Ishikawa (cell line): ENCODE measurements at regions not wholly inside any gene's neighbourhood (a gene's known extent, or its start where the extent isn't known, plus 50 kb on each side); places are given as distances from the start of the nearest gene placed in this dataset.

Experiments
- CEBPB ChIP-seq: IDR thresholded peaks from 2 replicates; pipeline ENCODE4 v1.6.1; 2012
- CREB1 ChIP-seq: IDR thresholded peaks from 2 replicates; pipeline ENCODE4 v1.6.1; 2012; ENCODE audit warnings: low read depth
- EGR1 ChIP-seq: IDR thresholded peaks from 2 replicates; pipeline ENCODE4 v1.6.1; 2012
- EP300 ChIP-seq: IDR thresholded peaks from 2 replicates; pipeline ENCODE4 v1.6.1; 2012; ENCODE audit warnings: borderline replicate concordance
- FOXM1 ChIP-seq: IDR thresholded peaks from 2 replicates; pipeline ENCODE4 v1.6.1; 2012; ENCODE audit warnings: low read depth, borderline replicate concordance
- MAX ChIP-seq: IDR thresholded peaks from 2 replicates; pipeline ENCODE4 v1.6.1; 2012
- NFIC ChIP-seq: IDR thresholded peaks from 2 replicates; pipeline ENCODE4 v1.6.1; 2012
- RAD21 ChIP-seq: IDR thresholded peaks from 2 replicates; pipeline ENCODE4 v1.6.1; 2012; ENCODE audit warnings: low read depth
- REST ChIP-seq: IDR thresholded peaks from 2 replicates; pipeline ENCODE4 v1.6.1; 2012; ENCODE audit warnings: low read depth, mild to moderate bottlenecking
- TAF1 ChIP-seq: IDR thresholded peaks from 2 replicates; pipeline ENCODE4 v1.6.1; 2012; ENCODE audit warnings: low read depth, mild to moderate bottlenecking
- YY1 ChIP-seq: IDR thresholded peaks from 2 replicates; pipeline ENCODE4 v1.6.1; 2012; ENCODE audit warnings: low read depth

DNA sequence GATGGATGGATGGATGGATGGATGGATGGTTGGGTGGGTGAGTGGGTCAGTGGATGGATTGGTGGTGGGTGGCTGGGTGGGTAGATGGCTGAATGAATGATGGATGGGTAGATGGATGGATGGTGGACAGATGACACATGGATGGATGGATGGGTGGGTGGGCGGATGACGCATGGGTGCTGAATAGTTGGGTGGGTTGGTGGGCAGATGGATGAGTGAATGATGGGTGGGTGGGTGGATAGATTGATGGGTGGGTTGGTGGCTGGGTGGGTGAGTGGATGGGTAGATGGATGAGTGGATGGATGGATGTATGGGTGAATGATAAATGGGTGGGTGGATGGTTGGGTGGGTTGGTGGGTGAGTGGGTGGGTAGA is 69.9 kb upstream of the NKX1-1 start:
- TF ChIP-seq REST (no peak), CREB1 (no peak), EP300 (no peak), CEBPB (no peak), MAX (no peak), TAF1 (no peak), YY1 (no peak), EGR1 (no peak), NFIC (no peak), RAD21 (no peak), FOXM1 (no peak)
